ENCODE measurements at regions not wholly inside any gene's neighbourhood (a gene's known extent, or its start where the extent isn't known, plus 50 kb on each side); places are given as distances from the start of the nearest gene placed in this dataset.

GRCh38 chr2:160920061-160920460, 240.2 kb upstream of the TANK start:
- no peak for ATAC-seq

GRCh38 chr2:160920791-160921303, 239.4 kb upstream of the TANK start:
- no peak for ATAC-seq

- ATAC-seq, result no peak
These were observed 238.8 kb upstream of the TANK start for GRCh38 chr2:160921386-160921964.

- ATAC-seq, result no peak
These were observed 235.3 kb upstream of the TANK start for GRCh38 chr2:160924936-160925353.

- ATAC-seq, result no peak
These were observed 234.3 kb upstream of the TANK start for GRCh38 chr2:160925956-160926355.

- ATAC-seq, result no peak
These were observed 232.9 kb upstream of the TANK start for GRCh38 chr2:160927324-160927723.

- ATAC-seq, result no peak
These were observed 231.3 kb upstream of the TANK start for GRCh38 chr2:160928854-160929301.

- ATAC-seq, result no peak
These were observed 228.7 kb upstream of the TANK start for GRCh38 chr2:160931531-160931930.

GRCh38 chr2:160932960-160933359, 227.3 kb upstream of the TANK start:
- ATAC-seq, result no peak

- no peak for ATAC-seq
These were observed 226.0 kb upstream of the TANK start for GRCh38 chr2:160934263-160934662.

- no peak for ATAC-seq
These were observed 225.2 kb upstream of the TANK start for GRCh38 chr2:160934991-160935390.

- peak; percentile 88 for ATAC-seq
These were observed 224.0 kb upstream of the TANK start for GRCh38 chr2:160936044-160936806.

GRCh38 chr2:160940271-160940670, 220.0 kb upstream of the TANK start:
- ATAC-seq, result no peak

GRCh38 chr2:160940699-160941098, 219.5 kb upstream of the TANK start:
- peak; percentile 28 for ATAC-seq

GRCh38 chr2:160941290-160941846, 218.9 kb upstream of the TANK start:
- no peak for ATAC-seq

- ATAC-seq, result no peak
These were observed 217.6 kb upstream of the TANK start for GRCh38 chr2:160942476-160943142.

- ATAC-seq, result no peak
These were observed 216.8 kb upstream of the TANK start for GRCh38 chr2:160943414-160943813.

- peak; percentile 42 for ATAC-seq
These were observed 207.6 kb upstream of the TANK start for GRCh38 chr2:160952464-160953254.

- ATAC-seq, result no peak
These were observed 204.7 kb upstream of the TANK start for GRCh38 chr2:160955578-160955977.

GRCh38 chr2:160956243-160956802, 203.9 kb upstream of the TANK start:
- ATAC-seq, result peak; percentile 80

- no peak for ATAC-seq
These were observed 196.3 kb upstream of the TANK start for GRCh38 chr2:160963957-160964356.

- no peak for ATAC-seq
These were observed 192.7 kb upstream of the TANK start for GRCh38 chr2:160967523-160967922.

Data from esophagus mucosa (tissue), 1 donor.